Frontal cortex (tissue), 3 donors: ENCODE measurements at regions not wholly inside any gene's neighbourhood (a gene's known extent, or its start where the extent isn't known, plus 50 kb on each side); places are given as distances from the start of the nearest gene placed in this dataset.
A peak's percentile ranks its signal among the peaks of the same experiment; 100 is the strongest.
"Not testable (repeated sequence)": the region's sequence is repeated elsewhere in the genome, so short reads cannot be mapped to it uniquely, and the experiment has no call there.

Source experiments
- DNase-seq, 2 donors: peaks; one replicate each; pipeline ENCODE4 v3.0.0; 2012; ENCODE audit warnings: low spot score in 2 of 2
- FAIRE-seq: peaks from 2 replicates; lab custom pipeline; 2012; peaks lifted over from hg19 to GRCh38; lab: Jason Lieb, UNC
- donor health status: control.
- donor health status: control.
- donor health status: control.

DNA sequence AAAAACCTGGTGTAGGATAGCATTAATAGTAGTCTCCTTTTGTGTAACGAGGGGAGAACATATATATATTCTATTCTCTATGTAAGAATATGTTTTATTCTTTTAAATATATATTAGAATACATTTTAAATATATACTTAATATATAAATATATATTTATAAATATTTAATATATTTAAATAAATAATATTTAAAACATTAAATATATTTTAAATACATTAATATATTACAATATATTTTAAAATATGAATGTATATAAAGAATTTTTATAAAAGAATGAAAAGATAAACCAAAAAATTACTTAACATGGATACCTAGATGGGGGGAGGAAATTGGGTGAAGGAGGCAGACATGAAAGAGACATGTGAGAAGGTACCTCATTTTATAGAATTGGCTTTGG is 53.0 kb upstream of the ZNF831 start:
- FAIRE-seq (peak; percentile 96), DNase-seq (no peak)

DNA sequence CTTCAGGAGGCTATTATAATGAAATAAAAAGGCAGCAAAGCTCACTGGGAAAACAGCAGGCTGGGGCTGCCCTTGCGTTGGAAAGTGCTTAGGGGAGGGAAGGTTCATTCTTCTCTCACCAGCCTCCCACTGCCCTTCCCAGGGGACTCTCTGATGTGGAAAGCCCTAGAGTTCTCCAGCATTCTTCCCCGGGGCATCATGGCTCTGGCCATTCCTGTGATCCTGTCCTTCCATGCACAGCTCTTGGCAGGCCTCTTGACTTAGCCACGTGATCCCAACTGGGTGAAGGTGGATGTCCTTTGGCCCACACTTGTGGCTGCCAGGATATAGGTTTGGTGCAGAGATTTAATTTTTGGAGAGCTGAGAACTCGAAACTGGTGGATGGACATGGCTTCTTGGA is 58.0 kb upstream of the ZNF831 start:
- no peak for DNase-seq
- no peak for FAIRE-seq

DNA sequence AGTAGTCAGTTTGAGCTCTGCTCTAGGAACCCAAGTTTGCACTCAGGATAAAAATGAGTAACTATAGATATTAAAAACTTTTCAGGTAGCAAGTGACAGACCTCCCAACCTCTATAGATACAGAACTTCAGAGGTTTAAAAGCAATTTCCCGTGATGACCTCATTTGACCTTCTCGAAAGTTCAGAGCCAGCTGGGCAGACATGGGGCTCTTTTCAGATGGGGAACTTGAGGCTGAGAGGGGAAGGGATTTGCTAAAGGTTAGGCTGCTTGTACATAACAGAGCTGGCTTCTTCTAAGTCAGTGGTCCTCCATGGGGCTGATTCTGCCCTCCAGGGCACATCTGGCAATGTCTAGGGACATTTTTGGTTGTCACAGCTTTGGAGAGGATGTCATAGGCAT is 58.8 kb upstream of the ZNF831 start:
- DNase-seq (no peak), FAIRE-seq (no peak)

DNA sequence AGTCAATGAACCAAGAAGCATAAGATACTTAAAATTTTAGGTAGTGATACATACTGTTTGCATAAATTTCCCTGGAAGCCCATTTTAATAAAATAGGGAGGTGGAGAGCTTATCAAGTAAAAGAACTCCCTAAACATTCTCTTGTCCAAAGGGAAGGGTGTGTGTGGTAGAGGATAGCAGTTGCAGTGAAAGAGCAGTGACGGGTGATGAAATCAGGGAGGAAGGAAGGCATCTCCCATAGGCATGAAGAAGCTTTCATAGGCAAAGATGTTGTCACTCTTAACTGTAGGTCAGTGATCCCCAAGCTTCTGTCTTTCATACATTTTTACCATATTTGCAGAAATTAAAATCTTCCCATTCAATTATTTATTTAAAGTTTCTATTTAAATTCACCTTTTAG is 60.0 kb upstream of the ZNF831 start:
- DNase-seq = no peak
- FAIRE-seq = no peak

DNA sequence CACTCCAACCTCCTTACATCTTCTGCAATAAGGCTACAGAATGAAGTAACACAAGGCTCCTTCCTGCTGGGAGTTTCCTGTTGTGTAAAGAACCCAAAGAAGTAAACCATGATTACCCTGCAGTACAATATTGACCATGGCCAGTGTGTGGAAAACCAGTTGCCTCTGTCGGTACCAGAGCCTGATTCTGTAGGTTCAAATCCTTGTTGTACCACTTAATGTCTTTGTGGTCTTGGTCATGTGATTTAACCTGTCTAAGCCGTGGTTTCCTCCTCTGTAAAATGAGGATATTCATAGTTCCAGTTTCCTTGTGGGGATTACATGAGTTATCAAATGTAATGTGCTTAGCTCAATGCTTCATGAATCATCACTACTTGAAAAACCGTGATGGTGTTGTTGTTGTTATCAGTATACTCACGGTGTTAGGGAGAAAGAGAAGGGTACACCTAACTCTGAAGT is 60.3 kb upstream of the PRELID3B start:
- no peak for DNase-seq
- FAIRE-seq = no peak

DNA sequence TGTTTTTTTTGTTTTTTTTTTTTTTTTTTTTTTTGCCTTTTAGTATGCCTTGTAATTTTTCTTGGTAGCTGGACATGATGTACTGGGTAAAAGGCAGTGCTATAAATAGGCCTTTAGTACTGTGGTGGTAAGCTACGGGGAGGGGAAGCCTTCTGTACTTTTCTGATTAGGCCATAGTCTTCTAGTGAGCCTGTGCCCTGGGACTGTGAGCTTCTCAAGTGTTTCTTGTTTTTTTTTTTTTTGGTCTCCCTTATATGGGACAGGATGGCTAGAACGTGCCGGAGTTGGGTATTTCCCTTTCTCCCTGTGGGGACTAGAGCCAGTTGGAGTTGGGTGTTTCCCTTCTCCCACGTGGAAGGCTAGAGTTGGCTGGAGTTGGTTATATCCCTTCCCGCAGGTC is 59.4 kb upstream of the PRELID3B start:
- FAIRE-seq (no peak), DNase-seq (no peak)

DNA sequence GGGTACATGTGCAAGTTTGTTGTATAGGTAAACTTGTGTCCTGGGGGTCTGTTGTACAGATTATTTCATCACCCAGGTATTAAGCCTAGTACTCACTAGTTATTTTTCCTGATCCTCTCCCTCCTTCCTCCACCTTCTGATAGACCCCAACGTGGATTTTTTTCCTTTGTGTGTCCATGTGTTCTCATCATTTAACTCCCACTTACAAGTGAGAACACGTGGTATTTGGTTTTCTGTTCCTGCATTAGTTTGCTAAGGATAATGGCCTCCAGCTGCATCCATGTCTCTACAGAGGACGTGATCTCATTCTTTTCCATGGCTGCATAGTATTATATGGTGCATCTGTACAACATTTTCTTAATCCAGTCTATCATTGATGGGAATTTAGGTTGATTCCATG is 57.3 kb upstream of the PRELID3B start:
- FAIRE-seq, DNase-seq: not testable (repeated sequence)

DNA sequence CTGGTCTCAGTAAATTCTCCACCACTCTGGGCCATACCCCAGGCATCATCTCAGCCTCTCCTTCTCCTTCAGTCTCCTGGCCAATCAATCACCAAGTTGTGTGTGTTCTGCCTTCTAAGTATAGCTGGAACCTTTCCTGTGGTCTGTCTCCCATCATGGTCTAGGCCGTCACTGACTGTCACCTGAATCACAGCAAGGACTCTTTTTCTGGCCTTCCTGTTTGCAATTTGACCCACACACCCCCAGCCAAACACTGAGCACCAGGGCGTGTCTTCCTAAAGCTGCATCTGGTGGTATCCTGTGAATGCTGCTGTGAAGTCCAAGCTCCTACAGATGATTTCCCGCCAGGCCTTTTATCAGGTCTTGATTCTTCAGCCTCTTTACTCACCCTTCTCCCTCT is 52.6 kb upstream of the PRELID3B start:
- no peak for FAIRE-seq
- no peak for DNase-seq

DNA sequence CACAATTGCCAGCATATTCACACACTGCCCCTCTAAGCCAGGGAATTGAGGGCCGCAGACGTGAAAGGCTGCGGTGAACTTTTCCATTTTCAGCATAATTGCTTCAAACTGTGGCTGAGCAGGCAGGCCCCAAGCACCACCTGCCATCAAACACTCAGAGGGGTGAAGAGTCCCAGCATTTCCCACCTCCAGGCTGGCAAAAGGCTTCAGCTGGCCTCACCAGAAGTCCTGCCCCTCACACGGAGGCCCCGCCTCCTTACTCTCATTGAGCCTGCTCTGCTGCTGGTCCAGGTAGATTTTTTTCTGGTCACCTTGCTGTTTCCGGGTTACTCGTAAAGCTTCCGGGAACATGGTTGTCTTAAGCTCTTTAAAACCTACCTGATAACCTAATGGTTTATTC is 52.0 kb upstream of the PRELID3B start:
- no peak for DNase-seq
- no peak for FAIRE-seq
